Stimulated activated CD4-positive, alpha-beta T cell treated with anti-CD3 and anti-CD28 coated beads, Interleukin-2, amount 100 ng/mL, for 24 hours (primary cell): ENCODE measurements at regions not wholly inside any gene's neighbourhood (a gene's known extent, or its start where the extent isn't known, plus 50 kb on each side); places are given as distances from the start of the nearest gene placed in this dataset.

Experiments
- DNase-seq, 2 donors: peaks; one replicate each; pipeline ENCODE4 v3.0.0-alpha.2; 2020

DNA sequence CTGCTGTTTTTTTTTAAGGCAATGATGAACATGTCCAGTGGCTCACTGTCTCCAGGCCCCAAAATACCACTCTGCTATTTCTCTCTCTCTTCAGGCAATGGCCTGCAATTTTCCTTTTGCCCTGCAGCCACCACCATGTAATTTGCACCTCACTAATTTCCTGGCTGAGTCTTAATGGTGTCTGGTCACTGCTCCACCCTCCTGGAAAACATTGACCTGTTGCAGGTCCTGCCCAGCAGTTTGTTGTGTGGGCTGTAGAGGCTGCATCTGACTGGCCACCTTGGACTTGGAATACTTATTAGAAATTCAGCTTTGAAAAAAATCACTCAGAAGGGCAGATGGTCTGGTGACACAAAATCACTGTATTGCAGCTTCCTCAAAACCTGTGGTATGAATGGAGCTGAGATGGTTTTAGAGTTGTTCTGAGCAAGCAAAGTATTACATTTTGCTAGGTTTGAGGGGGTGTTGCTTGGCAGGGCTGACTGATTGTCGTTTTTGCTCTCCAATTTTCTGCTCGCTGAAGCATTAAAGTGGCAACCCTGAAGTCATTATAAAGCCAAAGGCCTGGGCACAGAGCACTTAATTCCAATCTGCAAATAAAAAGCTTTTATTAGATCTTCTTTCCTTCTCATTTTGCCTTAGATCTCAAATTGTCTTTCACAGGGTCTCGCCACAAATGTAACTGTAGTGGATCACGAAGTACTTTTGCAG is 134.8 kb downstream of the TMEM174 start:
- DNase-seq = no peak

DNA sequence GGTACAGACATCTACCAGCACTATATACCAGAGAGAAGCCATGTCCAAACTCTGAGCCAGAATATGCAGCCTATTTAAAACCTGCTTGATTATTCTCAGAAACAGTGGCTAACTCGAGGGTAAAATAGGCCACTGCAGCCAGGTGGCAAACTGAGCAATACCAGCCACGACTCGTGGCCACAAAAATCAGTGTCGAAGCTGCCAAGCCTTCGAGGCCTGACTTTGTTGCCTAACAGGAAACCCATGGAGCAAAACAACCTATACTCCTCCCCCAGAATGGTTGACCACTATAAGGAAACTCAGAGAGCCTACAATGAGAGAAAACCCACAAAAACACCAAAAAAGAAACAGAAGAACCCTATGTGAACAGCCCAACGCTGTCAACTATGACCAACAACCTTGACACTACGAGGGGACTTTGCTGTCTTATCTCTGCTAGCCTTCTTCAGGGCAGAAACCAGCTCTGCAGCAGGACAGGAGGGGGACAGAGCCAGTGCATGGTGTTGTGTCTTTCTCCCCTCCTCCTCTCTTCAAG is 133.8 kb downstream of the TMEM174 start:
- DNase-seq = no peak

DNA sequence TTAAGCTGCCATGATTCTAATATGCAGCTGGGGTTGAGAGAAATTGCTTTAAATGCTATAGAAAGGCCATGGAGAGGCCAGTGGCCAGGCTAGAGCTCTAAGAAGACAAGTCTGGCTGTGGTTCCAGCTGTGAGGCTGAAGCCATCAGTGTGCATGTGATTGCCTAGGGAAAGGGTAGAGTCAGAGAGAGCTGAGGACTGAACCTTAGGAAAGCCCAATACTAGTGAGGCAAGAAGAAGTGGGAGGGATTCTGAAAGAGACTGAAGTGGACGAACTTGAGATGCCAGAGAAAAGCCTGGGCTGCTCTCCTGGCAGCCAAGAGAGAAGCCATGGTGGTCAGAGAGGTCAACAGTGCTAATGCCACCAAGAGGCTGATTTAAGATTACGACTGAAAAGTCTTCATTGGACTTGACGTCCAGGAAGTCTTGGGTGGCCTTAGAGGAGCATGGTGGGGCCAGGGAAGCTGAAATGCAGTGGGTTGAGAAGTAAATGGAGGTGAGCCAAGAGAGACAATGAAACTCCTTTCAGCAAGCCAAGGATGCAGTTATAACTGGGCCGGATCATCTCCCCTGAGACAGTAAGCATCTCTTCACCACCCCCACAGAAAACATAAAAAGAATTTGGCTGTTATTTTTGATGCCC is 133.2 kb downstream of the TMEM174 start:
- no peak for DNase-seq

DNA sequence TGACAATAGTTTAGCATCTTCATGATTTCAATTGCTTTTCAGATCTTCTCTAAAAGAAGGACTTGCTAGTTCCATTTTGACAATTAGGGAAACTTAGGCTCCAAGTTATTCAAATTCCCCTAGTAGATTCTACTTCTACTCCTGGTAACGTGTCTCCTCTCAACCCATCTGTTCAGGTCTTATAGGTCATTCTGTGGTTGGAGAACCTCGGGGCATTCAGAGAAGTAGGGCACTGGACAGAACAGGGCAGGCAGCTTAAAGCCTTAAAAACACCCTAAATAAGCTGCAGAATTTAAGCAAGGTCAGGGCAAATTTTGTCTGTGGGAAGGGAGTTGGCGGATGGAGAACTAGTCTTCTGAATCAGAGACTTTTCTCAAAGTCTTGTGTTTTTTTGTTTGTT is 132.4 kb downstream of the TMEM174 start:
- DNase-seq = no peak

DNA sequence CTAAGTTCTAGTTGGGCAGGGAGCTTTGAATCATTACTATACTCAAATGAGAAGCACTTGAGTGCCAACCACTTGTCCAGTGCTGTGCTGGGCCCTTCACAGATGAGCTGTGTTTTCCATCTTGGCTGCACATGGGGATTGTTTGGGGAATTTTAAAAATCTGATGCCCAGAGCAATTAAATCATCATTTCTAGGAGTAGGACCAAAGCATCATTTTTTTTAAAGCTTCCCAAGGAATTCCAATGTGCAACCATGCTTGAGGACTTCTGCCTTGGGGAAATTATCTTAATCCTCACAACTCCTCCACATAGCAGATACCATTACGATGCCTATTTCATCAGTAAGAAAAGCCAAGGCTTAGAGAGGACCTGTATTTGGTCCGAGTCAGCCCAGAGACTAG is 131.4 kb downstream of the TMEM174 start:
- DNase-seq = no peak

DNA sequence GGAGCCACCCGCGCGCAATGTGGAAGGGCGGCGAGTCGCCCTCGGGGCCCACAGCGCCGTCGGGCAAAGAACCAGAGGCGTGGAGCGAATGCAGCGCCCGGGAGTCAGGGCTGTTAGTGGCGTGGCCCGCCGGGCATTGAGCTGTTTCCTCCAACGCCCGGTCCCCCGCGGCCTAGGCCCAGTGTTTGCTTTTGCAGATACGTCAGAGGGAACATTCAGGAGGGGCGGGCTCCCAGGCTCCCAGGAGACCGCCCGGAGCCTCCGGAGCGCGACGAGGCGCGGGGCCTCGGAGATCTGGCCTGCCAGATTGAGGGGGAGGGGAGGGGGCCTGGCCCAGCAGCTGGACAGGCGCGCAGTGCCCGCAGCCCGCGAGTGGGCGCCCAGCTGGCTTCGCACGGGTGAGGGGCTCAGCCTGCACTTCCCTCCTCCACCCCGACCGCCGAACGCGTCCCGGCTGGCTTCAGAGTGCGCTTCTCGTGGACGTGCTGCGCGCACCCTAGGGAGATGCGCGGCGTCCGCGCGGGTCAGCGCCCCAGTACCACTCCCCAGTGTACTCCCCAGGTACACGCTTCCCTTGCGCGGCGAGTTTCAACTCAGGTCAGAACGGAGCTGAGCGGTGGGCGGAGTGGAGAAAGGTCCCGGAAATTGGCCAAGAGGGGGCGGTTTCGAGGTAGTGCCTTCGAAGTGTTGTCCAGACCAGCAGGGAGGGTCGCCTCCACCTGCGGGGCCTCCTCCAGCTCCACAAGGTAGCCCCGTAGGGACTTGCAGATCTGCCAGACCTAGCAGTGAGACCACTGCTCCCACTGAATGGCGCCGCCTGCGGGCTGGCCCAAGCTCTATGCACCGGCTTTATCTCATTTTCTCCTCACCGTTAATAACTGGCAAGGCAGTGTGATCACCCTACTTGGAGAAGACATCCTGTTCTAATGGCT is 130.4 kb downstream of the TMEM174 start:
- DNase-seq = no peak

DNA sequence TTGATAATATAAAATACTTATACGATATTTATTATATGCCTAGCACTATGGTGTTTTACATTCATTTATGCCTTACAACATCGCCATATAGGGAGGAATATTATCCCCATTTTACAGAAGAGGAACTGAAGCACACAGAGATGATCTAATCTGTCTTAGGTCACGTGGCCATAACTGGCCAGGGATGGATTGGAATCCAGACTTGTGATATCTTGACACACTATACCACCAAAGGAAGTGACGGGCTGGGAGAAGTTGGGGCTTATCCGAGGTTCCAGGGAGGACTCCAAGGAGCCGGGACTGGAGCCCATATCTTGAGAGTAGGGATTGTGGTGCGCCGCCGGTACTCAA is 129.8 kb downstream of the TMEM174 start:
- no peak for DNase-seq

DNA sequence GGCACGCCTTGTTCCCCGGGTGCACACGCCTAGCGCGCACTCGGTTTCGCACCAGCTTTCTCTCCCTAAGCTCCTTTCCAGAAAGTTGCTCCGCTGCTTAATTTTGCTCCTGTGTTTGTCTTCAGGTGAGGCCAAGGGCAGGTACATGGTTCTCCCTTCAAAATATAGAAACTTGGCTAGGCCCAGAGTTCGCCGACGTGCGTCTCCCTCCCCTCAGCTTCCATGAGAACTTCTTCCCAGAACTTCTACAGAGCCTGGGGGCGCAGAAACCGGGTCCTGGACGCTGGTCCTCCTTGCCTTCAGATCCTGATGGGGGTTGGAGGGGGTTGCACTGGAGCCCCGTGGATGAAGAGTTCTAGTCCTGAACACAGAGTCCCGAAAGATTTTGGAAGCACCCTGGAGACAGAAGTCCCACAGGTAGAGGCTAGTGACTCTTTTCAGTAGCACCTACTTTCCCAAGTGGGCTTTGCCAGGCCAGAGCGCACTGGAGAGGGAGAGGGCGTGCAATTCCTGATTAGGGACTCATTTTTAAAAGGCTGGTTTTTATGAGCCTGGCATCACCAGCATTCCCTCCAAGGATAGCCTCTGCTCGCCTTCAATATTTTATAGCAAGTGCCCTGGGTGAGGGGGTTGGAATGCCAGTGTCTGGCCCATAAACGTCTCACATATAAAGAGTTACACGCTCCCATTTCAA is 128.4 kb downstream of the TMEM174 start:
- DNase-seq = no peak

DNA sequence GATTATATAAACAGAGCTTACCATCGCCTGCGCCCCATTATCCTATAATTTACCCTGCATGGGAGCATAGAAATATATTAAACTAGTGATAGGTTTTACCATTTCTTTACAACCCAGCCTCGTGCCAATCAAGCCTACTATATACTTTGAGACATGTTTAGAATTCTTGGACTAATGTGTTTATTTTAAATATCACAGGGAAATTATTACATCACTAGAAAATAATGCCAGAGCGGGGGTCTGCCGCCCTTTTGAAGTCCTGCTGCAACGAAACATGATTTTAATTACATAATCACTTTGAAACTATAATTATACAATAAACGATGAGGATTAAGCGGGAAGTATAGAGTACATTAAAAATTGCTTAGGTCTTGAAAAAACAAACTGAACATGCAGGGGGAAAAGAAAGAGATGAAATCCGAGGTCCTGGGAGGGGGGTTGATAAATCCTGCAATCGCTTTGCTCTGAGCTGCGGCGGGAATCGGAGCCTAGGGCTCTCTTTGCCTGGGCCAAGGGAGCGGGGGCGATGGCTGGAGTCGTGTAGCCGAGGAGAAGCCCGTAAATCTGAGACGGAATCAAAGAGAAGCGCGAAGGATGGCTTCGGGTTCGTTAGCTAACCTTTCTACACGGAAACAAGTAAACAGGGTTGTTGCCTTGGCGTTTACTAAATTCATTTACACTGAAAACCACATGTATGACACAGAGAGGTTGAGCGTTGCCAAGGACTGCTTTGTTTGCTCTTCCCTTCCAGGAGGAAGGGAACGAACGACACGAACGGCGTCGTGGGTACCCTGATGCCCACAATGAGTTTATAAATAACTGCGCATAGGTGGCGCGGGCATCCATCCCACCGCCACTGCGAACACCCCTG is 127.6 kb downstream of the TMEM174 start:
- no peak for DNase-seq

DNA sequence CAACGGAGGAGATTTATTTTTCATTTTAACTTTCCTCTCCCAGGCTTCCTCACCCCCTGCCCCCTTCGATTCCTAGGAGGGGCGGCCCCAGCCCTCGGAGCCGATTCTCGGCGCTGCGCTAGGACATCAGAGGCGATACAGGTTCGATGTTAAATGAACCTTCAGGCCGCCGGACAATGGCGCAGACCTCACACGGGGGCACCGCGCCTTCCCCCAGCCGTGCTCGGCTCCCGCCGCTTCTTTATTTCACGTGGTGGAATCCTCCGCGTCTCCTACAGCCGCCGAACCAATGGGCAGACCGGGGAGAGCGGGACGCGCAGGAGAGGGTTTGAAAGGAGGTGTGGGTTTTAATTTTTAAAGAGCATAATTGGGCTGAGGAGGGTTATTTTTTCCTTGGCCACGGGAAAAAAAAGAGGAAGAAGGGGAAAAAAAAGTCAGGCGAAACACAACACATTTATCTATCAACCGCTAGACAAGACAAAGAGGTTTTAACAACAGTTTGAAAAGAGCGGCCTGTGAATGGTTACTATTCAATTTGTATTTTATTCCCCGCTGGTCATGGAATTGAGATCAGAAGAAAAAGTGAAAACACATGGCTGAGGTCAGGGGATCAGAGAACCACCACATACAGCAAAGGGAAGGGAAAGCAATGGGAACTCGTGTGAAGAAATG is 126.8 kb downstream of the TMEM174 start:
- no peak for DNase-seq

DNA sequence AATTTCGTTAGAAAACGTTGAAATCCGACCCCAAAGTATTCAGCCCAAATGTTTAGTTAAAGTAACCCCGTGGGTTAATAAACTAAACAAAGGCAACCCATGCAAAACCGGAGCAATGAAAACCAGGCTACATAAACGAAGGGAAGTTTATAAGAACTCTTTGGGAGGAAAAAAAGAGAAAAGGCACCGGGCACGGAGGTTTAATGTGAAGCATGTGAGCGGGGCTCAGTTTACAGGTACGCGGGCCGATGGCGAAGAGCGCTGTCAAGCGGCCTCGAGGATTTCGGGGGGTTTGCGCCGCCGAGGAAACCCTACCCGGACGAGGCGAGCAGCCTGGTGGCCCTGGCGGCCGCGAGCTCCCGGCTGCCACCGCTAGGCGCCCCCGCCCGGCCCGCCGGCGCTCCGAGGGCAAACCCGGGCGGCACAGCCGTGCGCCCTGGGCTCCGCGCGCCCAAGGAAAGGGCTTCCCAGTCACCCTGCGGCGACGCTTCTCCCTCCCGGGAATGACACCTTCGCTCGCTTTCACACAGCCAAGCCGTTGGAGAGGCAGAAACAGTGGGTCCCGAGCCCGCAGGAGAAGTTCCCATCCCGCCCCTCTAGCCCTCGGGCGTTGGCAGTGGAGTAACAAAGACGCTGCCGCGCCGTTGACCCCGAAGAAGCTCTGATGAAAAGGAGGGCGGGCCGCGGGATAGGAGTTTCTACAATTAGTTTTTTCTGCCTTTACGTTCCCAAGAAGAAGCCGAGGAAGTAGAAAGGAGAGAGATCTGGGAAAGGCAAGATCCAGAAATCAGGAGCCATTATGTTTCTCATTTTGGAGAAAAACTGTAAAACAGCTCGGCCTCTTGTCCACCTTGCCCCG is 126.0 kb downstream of the TMEM174 start:
- DNase-seq = peak in 1 of 2 donors; percentile 41

DNA sequence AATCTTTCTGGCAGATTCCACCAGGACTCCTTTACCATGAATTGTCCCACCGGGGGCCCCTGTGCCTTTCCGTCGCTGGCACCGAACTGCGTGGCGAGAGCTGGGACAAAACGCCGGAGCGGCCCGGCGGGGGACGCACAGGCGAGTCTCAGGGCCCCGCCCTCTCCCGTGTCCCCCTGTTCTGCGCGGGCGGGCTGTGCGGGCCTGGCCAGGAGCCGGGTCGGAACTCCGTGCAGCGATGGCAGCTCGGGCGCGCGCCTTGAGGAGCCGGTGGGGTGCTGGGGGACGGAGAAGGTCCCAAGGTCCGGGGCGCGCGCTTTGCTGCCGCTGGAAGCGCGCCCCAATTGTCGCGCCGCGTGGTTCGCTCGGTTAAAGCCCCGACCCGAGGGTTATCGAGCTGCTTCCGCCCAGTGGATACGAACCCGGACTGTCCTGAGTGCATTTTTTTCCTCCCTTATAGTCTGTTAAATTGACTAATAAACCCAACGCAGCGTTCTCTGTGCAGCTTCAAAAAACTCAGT is 125.3 kb downstream of the TMEM174 start:
- no peak for DNase-seq

DNA sequence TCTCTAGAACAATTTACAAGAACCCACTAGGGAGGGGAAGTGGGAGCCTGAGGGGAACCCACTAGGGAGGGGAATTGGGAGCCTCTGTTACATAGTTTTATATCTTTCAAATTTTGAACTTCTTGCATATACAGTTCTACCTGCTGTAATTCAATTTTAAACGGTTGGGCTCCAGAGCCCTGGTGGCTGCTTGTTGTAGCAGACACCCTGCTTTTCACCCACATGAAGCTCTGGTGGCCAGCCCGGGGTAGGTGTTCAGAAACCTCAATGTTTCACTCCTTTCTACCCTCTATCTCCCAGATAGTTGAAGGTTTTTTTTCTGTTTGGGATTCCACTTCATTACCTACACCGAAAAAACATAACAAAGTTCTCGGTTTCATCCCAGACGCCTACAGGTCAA is 124.4 kb downstream of the TMEM174 start:
- DNase-seq = no peak

DNA sequence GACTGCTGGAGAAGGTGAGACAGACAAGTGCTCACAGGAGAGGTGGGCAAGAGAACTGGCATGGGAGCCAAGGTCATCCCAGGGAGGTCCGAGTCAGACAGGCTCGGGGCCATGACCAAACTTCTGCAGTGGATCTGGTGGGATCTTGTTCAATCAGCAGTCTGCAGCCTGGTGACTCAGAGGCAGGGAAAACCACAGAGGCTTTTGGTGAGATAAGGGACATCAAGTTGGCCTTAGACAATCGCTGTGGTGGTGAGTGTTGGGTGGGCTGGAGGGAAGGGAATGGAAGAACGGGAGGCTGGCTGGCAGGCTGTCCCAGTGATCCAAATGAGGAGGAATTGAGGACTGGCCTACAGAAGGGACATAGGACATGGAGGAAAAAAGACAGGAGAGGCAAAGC is 123.8 kb downstream of the TMEM174 start:
- DNase-seq = no peak

DNA sequence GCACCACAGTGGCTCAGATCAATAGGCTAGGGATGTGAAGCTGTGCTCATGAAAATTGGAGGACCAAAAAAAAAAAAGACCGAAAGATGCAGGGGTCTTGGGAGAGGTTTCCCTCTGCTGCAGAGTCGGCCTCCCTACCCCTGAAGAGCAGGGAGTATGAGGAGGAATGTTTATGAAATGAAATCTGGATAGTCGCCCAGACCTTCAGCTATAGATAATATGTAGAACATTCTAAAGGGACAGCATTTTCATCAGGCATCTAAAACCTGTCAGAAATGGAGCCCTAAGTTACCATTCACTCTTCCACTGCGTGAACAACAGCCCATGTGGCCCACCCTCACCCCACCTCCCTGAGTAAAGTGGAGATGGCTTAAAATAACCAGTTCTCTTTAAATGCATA is 122.9 kb downstream of the TMEM174 start:
- DNase-seq = no peak

DNA sequence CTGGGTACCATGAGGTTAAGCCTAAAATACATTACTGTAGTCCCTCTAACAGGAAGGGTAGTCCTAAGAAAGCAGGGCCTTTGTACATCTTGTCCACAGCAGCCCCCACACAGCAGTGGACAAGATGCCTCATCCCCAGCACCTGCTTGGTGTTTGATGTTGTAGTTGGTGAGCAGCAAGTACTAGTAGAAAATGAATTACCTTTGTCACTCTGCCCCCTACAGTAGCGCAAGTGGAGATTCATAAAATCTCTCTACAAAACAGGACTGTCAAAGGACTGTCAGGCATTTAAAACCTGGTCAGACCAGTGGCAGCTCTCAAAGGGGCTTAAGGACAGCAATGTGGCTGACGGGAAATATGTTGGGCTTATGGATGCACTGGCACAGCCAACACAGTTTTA is 122.5 kb downstream of the TMEM174 start:
- DNase-seq = no peak

DNA sequence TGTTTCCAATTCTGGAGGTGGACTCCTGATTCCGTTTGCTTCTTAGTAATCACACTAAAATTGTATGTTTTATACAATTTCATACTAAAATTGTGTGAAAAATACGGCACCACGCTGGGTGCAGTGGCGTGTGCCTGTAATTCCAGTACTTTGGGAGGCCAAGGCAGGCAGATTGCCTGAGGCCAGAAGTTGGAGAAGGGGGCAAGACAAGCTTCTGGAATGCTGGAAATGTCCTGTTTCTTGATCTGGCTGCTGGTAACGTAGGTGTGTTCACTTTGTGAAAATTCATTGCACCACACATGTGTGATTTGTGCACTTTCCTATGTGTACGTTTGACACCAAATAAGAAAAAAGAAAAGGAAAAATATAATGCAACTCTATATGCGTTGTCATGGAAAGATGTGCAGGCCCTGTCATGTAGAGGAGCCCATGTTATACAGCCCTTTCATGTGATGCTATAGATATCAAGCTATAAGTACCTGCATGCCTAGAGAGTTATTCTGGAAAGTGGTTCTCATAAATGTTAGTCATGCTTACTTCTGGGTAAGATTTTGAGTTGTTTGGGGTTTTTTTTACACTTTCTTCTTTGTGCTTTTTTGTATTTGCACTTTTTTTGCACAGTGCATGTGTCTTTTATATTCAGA is 119.9 kb downstream of the TMEM174 start:
- no peak for DNase-seq

DNA sequence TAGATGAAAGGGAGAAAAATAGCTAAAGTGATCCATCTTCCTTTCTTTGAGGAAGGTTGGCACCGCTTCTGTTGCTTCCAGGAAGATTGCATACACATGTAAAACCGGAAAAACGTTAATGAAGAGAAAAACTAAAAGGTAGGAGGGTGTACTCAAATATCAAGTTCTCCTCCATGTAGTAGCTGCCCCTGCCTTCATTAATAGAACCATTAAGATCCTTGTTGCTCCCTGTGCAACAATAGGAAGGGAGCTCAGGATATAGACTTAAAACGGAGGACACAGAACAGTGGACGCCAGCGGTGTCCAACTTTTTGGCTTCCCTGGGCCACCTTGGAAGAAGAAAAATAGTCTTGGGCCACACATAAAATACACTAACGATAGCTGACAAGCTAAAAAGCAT is 118.9 kb downstream of the TMEM174 start:
- no peak for DNase-seq

DNA sequence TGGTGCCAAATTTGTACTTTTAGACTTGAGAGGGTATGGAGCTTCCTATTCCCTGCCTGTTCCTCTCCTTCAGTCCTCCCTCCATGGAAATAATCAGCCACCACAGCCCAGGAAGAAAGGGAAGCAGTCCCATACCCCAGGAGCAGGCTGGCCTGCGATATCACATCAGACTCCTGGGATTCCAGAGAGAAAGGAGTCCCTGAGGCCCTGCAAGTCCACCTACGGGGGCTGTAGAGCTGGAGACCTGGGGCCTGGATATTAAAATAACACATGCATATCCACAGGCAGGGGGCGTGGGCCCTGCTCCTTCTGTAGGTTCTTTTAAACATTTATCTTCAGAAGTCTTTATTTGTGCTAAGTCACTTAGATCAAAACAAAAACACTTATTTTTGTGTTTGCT is 117.2 kb downstream of the TMEM174 start:
- no peak for DNase-seq
